ENCODE measurements at regions not wholly inside any gene's neighbourhood (a gene's known extent, or its start where the extent isn't known, plus 50 kb on each side); places are given as distances from the start of the nearest gene placed in this dataset.

DNA sequence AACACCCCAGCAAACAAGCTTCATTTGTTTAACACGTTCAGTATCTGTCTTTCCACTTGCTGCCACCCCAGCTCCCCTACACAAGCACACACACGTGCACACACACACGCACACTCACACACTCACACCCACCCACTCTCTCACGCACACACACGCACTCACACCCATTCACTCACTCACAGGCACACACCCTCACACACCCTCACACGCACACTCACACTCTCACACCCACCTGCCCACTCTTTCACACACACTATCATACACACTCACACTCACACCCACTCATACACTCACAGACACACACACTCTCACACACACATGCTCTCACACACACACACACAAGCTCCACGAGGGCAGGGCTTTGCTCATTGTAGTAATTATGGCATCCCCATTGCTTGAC lies 378.8 kb upstream of the SULF2 start:
- Mint-ChIP-seq H3K4me3 (ENCODE audit: unreplicated experiment) (no peak overlapping the region), H3K9me3 (ENCODE audit: unreplicated experiment) (no peaks in the 10 kb centered on the region), H3K36me3 (ENCODE audit: insufficient read depth, unreplicated experiment) (no peaks in the 10 kb centered on the region), H3K27ac (ENCODE audit: low read depth, unreplicated experiment) (no peak overlapping the region), H3K27me3 (ENCODE audit: insufficient read depth, unreplicated experiment) (peaks cover 72% of the 10 kb centered on the region), H3K4me1 (ENCODE audit: insufficient read depth, unreplicated experiment) (peaks cover 19% of the 10 kb centered on the region)
- POLR2A ChIA-PET = no interaction called here
- DNase-seq (ENCODE audit: unreplicated experiment) = no peak
- BruUV-seq (replicated peaks) = no TSS peak
- TF ChIP-seq, protein P1, sequence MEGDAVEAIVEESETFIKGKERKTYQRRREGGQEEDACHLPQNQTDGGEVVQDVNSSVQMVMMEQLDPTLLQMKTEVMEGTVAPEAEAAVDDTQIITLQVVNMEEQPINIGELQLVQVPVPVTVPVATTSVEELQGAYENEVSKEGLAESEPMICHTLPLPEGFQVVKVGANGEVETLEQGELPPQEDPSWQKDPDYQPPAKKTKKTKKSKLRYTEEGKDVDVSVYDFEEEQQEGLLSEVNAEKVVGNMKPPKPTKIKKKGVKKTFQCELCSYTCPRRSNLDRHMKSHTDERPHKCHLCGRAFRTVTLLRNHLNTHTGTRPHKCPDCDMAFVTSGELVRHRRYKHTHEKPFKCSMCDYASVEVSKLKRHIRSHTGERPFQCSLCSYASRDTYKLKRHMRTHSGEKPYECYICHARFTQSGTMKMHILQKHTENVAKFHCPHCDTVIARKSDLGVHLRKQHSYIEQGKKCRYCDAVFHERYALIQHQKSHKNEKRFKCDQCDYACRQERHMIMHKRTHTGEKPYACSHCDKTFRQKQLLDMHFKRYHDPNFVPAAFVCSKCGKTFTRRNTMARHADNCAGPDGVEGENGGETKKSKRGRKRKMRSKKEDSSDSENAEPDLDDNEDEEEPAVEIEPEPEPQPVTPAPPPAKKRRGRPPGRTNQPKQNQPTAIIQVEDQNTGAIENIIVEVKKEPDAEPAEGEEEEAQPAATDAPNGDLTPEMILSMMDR (IDR thresholded peaks at IDR 0.05; ENCODE audit: unreplicated experiment) = no peak
- intact Hi-C loops (cut with micrococcal nuclease) = no loop called here
- CTCF ChIA-PET = interaction anchor here (0.5 kb wide), 1 partner anchor 1878 kb away, joined by 3 read pairs; no protein-coding TSS in a partner anchor

DNA sequence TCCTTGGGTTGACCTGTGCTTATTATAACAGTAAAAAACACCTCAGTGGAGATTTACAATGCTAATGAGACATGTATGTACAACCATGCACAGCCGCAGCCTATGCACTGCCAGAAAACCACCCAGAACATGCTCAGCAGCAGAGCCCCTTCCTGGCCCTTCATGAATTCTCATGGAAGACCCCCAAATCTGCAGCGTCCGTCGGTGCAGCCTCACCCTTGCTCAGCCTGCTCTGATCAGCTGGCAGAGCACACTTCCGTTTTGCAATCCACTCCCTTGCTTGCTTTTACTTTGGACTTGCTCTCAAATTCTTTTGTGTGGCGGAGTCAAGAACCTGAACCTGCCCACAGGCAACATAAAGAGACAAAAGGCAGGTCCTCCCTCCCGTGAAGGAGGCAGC lies 378.2 kb upstream of the SULF2 start:
- ChIA-PET CTCF (interaction anchor here (0.5 kb wide), 1 partner anchor 1879 kb away, joined by 3 read pairs; no protein-coding TSS in a partner anchor), POLR2A (no interaction called here)
- H3K9me3 Mint-ChIP-seq (ENCODE audit: unreplicated experiment) = no peaks in the 10 kb centered on the region
- H3K4me3 Mint-ChIP-seq (ENCODE audit: unreplicated experiment) = no peak overlapping the region
- no peaks in the 10 kb centered on the region for H3K36me3 Mint-ChIP-seq (ENCODE audit: insufficient read depth, unreplicated experiment)
- DNase-seq (ENCODE audit: unreplicated experiment) = no peak
- peaks cover 19% of the 10 kb centered on the region for H3K4me1 Mint-ChIP-seq (ENCODE audit: insufficient read depth, unreplicated experiment)
- peaks cover 72% of the 10 kb centered on the region for H3K27me3 Mint-ChIP-seq (ENCODE audit: insufficient read depth, unreplicated experiment)
- TF ChIP-seq, protein P1 (IDR thresholded peaks at IDR 0.05; ENCODE audit: unreplicated experiment) = no peak
- intact Hi-C loops (cut with micrococcal nuclease) = no loop called here
- no TSS peak for BruUV-seq (replicated peaks)
- no peak overlapping the region for H3K27ac Mint-ChIP-seq (ENCODE audit: low read depth, unreplicated experiment)

DNA sequence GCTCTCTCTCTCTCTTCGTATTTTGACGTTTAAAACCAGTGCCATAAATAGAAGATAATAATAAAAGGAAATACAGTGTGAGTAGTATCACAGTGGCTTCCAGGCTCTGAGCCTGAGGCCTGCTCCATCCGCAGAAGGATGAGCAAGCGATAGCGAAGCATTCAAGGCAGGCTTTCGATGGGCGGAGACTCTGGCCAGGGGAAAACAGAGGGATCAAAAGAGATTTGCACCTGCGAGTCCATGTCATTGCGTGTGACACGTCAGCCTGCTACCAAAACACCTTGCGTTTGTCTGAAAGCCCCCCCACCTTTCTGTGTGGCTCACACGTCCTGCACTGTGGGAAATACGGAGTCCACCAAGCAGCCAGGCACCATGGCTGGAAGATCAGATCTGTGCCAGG lies 377.3 kb upstream of the SULF2 start:
- Mint-ChIP-seq H3K27ac (ENCODE audit: low read depth, unreplicated experiment) (no peak overlapping the region), H3K27me3 (ENCODE audit: insufficient read depth, unreplicated experiment) (peaks cover 63% of the 10 kb centered on the region), H3K4me3 (ENCODE audit: unreplicated experiment) (no peak overlapping the region), H3K9me3 (ENCODE audit: unreplicated experiment) (no peaks in the 10 kb centered on the region), H3K4me1 (ENCODE audit: insufficient read depth, unreplicated experiment) (peaks cover 27% of the 10 kb centered on the region), H3K36me3 (ENCODE audit: insufficient read depth, unreplicated experiment) (no peaks in the 10 kb centered on the region)
- DNase-seq (ENCODE audit: unreplicated experiment) = no peak
- POLR2A ChIA-PET = no interaction called here
- no TSS peak for BruUV-seq (replicated peaks)
- intact Hi-C loops (cut with micrococcal nuclease) = no loop called here
- CTCF ChIA-PET = no interaction called here
- TF ChIP-seq, protein P1 (IDR thresholded peaks at IDR 0.05; ENCODE audit: unreplicated experiment) = no peak

DNA sequence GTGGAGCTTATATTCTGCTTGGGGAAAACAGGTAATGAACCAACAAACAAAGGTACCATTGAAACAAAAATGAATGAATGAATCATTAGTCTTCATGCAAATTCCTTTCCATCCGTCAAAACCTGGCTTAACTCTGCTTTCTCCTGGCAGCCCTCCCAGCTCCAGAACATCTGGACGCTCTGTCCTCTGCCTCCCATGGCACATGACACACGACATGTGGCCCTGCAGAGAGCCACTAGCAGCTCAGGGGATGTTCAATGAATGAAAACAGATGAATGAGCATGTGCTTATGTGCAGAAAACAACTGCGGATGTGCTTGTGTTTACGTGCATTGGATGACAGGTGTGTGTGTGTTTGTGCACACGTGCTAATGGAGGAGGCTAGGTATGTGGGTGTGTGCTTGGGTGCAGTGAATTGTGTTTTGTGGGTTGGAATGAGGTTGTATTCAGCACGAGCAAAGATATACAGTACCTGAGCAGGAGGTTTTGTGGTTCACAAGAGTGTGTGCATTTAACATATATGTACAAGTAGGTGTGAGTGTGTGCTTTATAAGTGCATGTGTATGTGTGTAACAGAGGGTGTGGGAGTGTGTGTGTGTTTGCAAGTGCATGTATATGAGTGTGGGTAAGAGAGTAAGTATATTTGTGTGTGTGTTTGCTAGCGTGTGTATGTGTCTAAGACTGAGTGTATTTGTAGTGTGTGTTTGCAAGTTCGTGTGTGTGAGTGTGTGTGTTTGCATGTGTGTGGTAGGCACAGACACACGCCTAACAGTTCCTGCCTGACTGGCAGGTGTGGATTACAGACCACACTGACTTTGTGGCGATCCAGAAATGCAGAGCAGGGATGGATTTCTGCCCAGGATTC lies 374.1 kb upstream of the SULF2 start:
- Mint-ChIP-seq H3K9me3 (ENCODE audit: unreplicated experiment) (peaks cover 15% of the 10 kb centered on the region), H3K4me3 (ENCODE audit: unreplicated experiment) (no peak overlapping the region), H3K27me3 (ENCODE audit: insufficient read depth, unreplicated experiment) (peaks cover 51% of the 10 kb centered on the region), H3K36me3 (ENCODE audit: insufficient read depth, unreplicated experiment) (no peaks in the 10 kb centered on the region), H3K27ac (ENCODE audit: low read depth, unreplicated experiment) (no peak overlapping the region), H3K4me1 (ENCODE audit: insufficient read depth, unreplicated experiment) (peaks cover 33% of the 10 kb centered on the region)
- TF ChIP-seq, protein P1 (IDR thresholded peaks at IDR 0.05; ENCODE audit: unreplicated experiment) = no peak
- POLR2A ChIA-PET = interaction anchor here (0.5 to 1.4 kb wide), 5 partner anchors 9 to 746 kb away, joined by 3 to 4 read pairs (median 3); no protein-coding TSS in a partner anchor
- CTCF ChIA-PET = no interaction called here
- no TSS peak for BruUV-seq (replicated peaks)
- intact Hi-C loops (cut with micrococcal nuclease) = no loop called here
- DNase-seq (ENCODE audit: unreplicated experiment) = peak; percentile 5

All from MCF 10A (cell line).